HG03565 (cell line): ENCODE measurements at regions not wholly inside any gene's neighbourhood (a gene's known extent, or its start where the extent isn't known, plus 50 kb on each side); places are given as distances from the start of the nearest gene placed in this dataset.

Source experiments
- ATAC-seq: cut with Tn5 transposase; IDR thresholded peaks from one replicate; pipeline ENCODE4 v1.9.1; 2021; ENCODE audit warnings: mild to moderate bottlenecking, moderate library complexity; ENCODE audit not compliant: unreplicated experiment

GRCh38 chr16:55209626-55210025 is 114.4 kb upstream of the IRX6 start:
- no peak for ATAC-seq

- no peak for ATAC-seq
These were observed 111.2 kb upstream of the IRX6 start for GRCh38 chr16:55212791-55213190.

GRCh38 chr16:55214412-55214811 is 109.6 kb upstream of the IRX6 start:
- ATAC-seq, result no peak

- no peak for ATAC-seq
These were observed 109.0 kb upstream of the IRX6 start for GRCh38 chr16:55214974-55215494.

- ATAC-seq, result no peak
These were observed 106.6 kb upstream of the IRX6 start for GRCh38 chr16:55217392-55217791.

- no peak for ATAC-seq
These were observed 102.2 kb upstream of the IRX6 start for GRCh38 chr16:55221836-55222235.

- no peak for ATAC-seq
These were observed 101.5 kb upstream of the IRX6 start for GRCh38 chr16:55222486-55222885.

GRCh38 chr16:55225972-55226542 is 97.9 kb upstream of the IRX6 start:
- no peak for ATAC-seq

- no peak for ATAC-seq
These were observed 91.2 kb upstream of the IRX6 start for GRCh38 chr16:55232822-55233221.

- ATAC-seq, result no peak
These were observed 90.5 kb upstream of the IRX6 start for GRCh38 chr16:55233464-55233863.

GRCh38 chr16:55236655-55237054 is 87.3 kb upstream of the IRX6 start:
- no peak for ATAC-seq

- ATAC-seq, result no peak
These were observed 84.3 kb upstream of the IRX6 start for GRCh38 chr16:55239723-55240122.

- ATAC-seq, result no peak
These were observed 83.1 kb upstream of the IRX6 start for GRCh38 chr16:55240888-55241287.

GRCh38 chr16:55242667-55243066 is 81.3 kb upstream of the IRX6 start:
- no peak for ATAC-seq

GRCh38 chr16:55248058-55248457 is 75.9 kb upstream of the IRX6 start:
- no peak for ATAC-seq

- ATAC-seq, result no peak
These were observed 75.5 kb upstream of the IRX6 start for GRCh38 chr16:55248494-55248893.

- ATAC-seq, result no peak
These were observed 74.6 kb upstream of the IRX6 start for GRCh38 chr16:55249361-55249760.

GRCh38 chr16:55249936-55250335 is 74.1 kb upstream of the IRX6 start:
- ATAC-seq, result no peak

GRCh38 chr16:55250701-55251100 is 73.3 kb upstream of the IRX6 start:
- no peak for ATAC-seq

- ATAC-seq, result no peak
These were observed 72.9 kb upstream of the IRX6 start for GRCh38 chr16:55251151-55251550.

GRCh38 chr16:55252577-55252976 is 71.4 kb upstream of the IRX6 start:
- ATAC-seq, result no peak

GRCh38 chr16:55253987-55254386 is 70.0 kb upstream of the IRX6 start:
- ATAC-seq, result no peak

- no peak for ATAC-seq
These were observed 68.2 kb upstream of the IRX6 start for GRCh38 chr16:55255733-55256282.
